AG09309 (cell line): ENCODE measurements at regions not wholly inside any gene's neighbourhood (a gene's known extent, or its start where the extent isn't known, plus 50 kb on each side); places are given as distances from the start of the nearest gene placed in this dataset.

ENCODE experiments used
- DNase-seq: peaks from one replicate; pipeline ENCODE4 v3.0.0-alpha.2; 2010; ENCODE audit warnings: low read depth
- H3K4me3 ChIP-seq: 2 replicates; pipeline ENCODE4 v1.5.1; 2011; ENCODE audit warnings: mild to moderate bottlenecking, low read depth, low read length, moderate library complexity; ENCODE audit not compliant: control insufficient read depth
- TF ChIP-seq, protein P1 (sequence below): IDR thresholded peaks from 2 replicates; pipeline ENCODE4 v1.5.1; 2011; ENCODE audit warnings: mild to moderate bottlenecking, low read depth, low read length, inconsistent platforms; ENCODE audit not compliant: insufficient read depth, control insufficient read depth; ENCODE audit errors: missing control alignments

DNA sequence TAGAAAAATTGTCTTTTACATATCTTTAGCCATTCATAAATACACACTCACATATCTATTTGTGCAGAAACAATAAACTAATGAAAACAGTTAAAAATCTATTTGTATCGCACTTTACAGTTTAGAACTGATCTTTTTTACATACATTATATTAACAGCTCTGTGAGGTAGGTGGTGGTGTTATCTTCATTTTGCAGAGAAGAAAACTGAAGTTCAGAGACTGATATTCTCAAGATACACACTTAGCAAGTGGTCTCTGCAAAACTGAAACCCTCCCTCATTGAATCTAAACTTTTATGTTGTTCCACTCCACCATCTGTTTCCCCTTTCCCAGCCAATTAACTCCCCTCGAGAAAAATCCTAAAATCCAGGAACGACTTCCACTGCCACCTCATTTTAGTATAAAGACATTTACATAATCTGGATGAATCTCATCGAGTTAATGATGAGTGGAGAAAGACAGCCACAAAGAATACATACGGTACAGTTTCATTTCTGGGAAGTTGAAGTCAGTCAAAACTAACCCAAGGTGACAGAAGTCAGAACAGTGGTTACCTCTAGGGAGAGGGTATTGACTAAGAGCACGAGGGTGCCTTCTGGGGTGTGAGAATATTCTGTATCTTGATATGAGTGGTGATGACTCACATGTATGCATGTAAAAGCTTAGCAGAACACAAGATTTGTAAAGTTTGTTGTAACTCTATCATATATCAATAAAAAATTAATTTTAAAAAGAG is 524.2 kb upstream of the TCF4 start:
- TF ChIP-seq, protein P1, sequence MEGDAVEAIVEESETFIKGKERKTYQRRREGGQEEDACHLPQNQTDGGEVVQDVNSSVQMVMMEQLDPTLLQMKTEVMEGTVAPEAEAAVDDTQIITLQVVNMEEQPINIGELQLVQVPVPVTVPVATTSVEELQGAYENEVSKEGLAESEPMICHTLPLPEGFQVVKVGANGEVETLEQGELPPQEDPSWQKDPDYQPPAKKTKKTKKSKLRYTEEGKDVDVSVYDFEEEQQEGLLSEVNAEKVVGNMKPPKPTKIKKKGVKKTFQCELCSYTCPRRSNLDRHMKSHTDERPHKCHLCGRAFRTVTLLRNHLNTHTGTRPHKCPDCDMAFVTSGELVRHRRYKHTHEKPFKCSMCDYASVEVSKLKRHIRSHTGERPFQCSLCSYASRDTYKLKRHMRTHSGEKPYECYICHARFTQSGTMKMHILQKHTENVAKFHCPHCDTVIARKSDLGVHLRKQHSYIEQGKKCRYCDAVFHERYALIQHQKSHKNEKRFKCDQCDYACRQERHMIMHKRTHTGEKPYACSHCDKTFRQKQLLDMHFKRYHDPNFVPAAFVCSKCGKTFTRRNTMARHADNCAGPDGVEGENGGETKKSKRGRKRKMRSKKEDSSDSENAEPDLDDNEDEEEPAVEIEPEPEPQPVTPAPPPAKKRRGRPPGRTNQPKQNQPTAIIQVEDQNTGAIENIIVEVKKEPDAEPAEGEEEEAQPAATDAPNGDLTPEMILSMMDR: no peak
- no peak overlapping the region for H3K4me3 ChIP-seq
- peak; percentile 21 for DNase-seq

DNA sequence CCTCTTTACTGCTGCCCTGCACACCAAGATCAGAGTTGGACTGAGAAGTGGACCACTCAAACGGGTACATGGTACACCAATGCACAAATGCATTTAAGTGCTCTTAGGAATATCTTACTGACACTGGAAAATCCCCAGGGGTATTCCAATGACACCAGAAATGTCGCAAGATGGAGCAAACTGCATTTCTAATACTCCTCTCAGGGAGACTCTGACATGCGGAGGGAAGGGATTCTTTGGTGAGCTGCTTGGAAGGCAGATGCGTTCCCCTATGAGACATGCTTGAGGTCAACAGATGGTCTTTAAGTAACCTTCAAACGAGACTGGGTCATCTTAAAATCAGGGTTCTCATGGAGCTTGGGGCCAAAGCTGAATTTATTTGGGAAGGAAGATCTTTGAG is 521.8 kb upstream of the TCF4 start:
- H3K4me3 ChIP-seq: no peak overlapping the region
- no peak for DNase-seq
- TF ChIP-seq, protein P1: no peak

- TF ChIP-seq, protein P1: no peak
- H3K4me3 ChIP-seq: no peak overlapping the region
- DNase-seq: no peak
Observed at GRCh38 chr18:56108478-56109367, 520.7 kb upstream of the TCF4 start.

DNA sequence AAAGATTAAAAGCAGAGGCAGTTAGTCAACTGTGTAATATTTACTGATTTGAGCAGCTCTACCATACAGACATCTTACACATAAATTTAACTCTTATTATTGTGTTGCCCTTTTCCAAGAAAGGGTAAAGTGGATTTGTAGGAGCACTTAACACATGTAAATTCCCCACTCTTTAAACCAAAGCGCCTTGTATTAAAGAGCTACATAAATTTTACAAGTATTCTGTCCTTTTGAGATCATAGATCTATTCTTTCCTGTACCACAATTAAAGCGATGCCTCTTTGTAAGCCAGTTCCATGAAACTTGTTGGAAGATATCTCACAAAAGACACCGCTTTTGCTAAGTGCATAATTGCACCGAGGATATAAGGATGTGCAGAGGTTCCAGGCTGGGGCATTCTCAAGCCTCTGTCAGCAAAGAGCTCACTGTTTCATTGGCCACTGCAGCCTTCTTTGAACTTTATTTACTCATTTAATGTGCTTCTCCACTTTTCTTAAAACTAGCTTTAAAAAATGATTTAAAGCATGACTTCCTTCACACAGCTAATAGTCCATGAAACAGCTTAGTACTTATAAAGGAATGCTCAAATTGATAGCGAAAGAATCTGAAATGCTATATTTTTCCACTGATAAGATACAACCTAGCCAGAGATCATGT is 520.0 kb upstream of the TCF4 start:
- TF ChIP-seq, protein P1: no peak
- DNase-seq: no peak
- H3K4me3 ChIP-seq: no peak overlapping the region

GRCh38 chr18:56100090-56100722 is 512.2 kb upstream of the TCF4 start:
- DNase-seq: no peak
- H3K4me3 ChIP-seq: no peak overlapping the region
- TF ChIP-seq, protein P1: no peak

GRCh38 chr18:56097621-56098020 is 509.6 kb upstream of the TCF4 start:
- no peak overlapping the region for H3K4me3 ChIP-seq
- TF ChIP-seq, protein P1: no peak
- no peak for DNase-seq
